Skeletal muscle satellite cell (primary cell): ENCODE measurements at regions not wholly inside any gene's neighbourhood (a gene's known extent, or its start where the extent isn't known, plus 50 kb on each side); places are given as distances from the start of the nearest gene placed in this dataset.
A peak's percentile ranks its signal among the peaks of the same experiment; 100 is the strongest.
"Not testable (repeated sequence)": the region's sequence is repeated elsewhere in the genome, so short reads cannot be mapped to it uniquely, and the experiment has no call there.

Source experiments
- H3K27me3 ChIP-seq: 2 replicates; pipeline ENCODE4 v1.7.0; 2013; ENCODE audit warnings: low read length; ENCODE audit not compliant: control insufficient read depth, insufficient read depth
- H3K36me3 ChIP-seq: 2 replicates; pipeline ENCODE4 v1.7.0; 2013; ENCODE audit warnings: mild to moderate bottlenecking, control low read depth, low read length; ENCODE audit not compliant: insufficient read depth
- H3K4me1 ChIP-seq: 2 replicates; pipeline ENCODE4 v1.7.0; 2013; ENCODE audit warnings: low read length; ENCODE audit not compliant: control insufficient read depth, insufficient read depth
- H3K4me2 ChIP-seq: 2 replicates; pipeline ENCODE4 v1.7.0; 2013; ENCODE audit warnings: mild to moderate bottlenecking, low read length
- H3K4me3 ChIP-seq: 2 replicates; pipeline ENCODE4 v1.7.0; 2013; ENCODE audit warnings: low read length
- H3K9ac ChIP-seq: 2 replicates; pipeline ENCODE4 v1.7.0; 2013; ENCODE audit warnings: mild to moderate bottlenecking, low read depth, low read length, moderate library complexity
- H3K9me3 ChIP-seq: replicated peaks from 2 replicates; pipeline ENCODE4 v1.7.0; 2013; ENCODE audit warnings: mild to moderate bottlenecking, control low read depth, low read length

- Histone ChIP-seq H3K4me1 (no peaks in the 10 kb centered on the region), H3K4me3 (no peak overlapping the region), H3K4me2 (no peak overlapping the region), H3K36me3 (no peaks in the 10 kb centered on the region), H3K27me3 (no peaks in the 10 kb centered on the region), H3K9ac (no peak overlapping the region), H3K9me3 (no peaks in the 10 kb centered on the region)
Observed at GRCh38 chrX:84729809-84730208, 227.6 kb upstream of the HDX start.

DNA sequence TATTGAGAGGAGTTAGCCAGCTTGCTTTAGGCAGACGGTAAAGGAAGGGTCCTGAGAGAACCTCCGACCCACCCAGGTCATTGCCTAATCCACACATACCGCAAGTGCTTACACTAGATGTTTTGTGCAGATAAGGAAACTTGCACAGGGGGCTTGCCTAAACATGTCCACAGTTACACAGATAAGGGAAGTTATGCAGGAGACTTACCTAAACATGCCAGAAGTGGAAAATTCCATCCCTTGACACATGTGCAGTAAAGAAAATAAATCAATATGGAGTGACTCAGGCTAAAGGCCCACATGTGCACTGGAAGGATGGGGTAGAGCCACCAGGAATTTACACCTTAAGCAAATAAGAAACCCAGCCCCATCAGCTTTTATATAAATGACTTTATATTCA lies 232.8 kb upstream of the HDX start:
- Histone ChIP-seq H3K4me3 (no peak overlapping the region), H3K4me2 (no peak overlapping the region), H3K9me3 (no peaks in the 10 kb centered on the region), H3K27me3 (no peaks in the 10 kb centered on the region), H3K4me1 (peaks cover 17% of the 10 kb centered on the region), H3K36me3 (no peaks in the 10 kb centered on the region), H3K9ac (no peak overlapping the region)

GRCh38 chrX:84737471-84737871 lies 235.2 kb upstream of the HDX start:
- Histone ChIP-seq H3K9me3 (no peaks in the 10 kb centered on the region), H3K9ac (peak overlapping the region; percentile 20), H3K4me3 (peak overlapping the region; percentile 24), H3K4me2 (peak overlapping the region; percentile 58), H3K4me1 (peaks cover 17% of the 10 kb centered on the region), H3K36me3 (no peaks in the 10 kb centered on the region), H3K27me3 (no peaks in the 10 kb centered on the region)

DNA sequence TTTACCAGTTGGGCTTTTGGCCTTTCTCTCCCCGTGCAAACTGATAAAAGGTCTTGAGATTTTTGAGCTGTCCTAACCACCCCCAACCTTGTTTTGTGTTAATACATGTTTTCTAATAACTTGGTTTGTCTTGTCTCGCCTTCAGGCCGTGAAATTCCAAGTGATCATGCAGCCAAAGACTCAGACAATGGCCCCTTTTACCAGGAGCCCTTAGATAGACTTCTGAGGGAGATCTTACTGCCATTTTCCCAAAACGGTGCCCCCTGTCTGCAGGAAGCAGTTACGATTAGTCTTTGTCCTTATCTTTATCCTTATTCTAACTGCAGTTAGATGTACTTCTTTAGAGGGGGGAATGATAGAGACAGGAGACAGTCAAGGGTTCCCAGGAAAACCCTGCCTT lies 245.3 kb upstream of the HDX start:
- Histone ChIP-seq H3K4me3 (no peak overlapping the region), H3K27me3 (no peaks in the 10 kb centered on the region), H3K36me3 (no peaks in the 10 kb centered on the region), H3K4me1 (no peaks in the 10 kb centered on the region), H3K9me3 (no peaks in the 10 kb centered on the region), H3K9ac (no peak overlapping the region), H3K4me2 (no peak overlapping the region)

- Histone ChIP-seq H3K9me3 (no peaks in the 10 kb centered on the region), H3K9ac (no peak overlapping the region), H3K27me3 (no peaks in the 10 kb centered on the region), H3K4me2 (no peak overlapping the region), H3K4me3 (no peak overlapping the region), H3K36me3 (no peaks in the 10 kb centered on the region), H3K4me1 (no peaks in the 10 kb centered on the region)
Observed at GRCh38 chrX:84748965-84749656, 246.9 kb upstream of the HDX start.

- Histone ChIP-seq H3K4me3 (no peak overlapping the region), H3K4me1 (no peaks in the 10 kb centered on the region), H3K9me3 (no peaks in the 10 kb centered on the region), H3K27me3 (no peaks in the 10 kb centered on the region), H3K36me3 (no peaks in the 10 kb centered on the region), H3K4me2 (no peak overlapping the region), H3K9ac (no peak overlapping the region)
Observed at GRCh38 chrX:84760560-84760959, 243.1 kb upstream of the APOOL start.

DNA sequence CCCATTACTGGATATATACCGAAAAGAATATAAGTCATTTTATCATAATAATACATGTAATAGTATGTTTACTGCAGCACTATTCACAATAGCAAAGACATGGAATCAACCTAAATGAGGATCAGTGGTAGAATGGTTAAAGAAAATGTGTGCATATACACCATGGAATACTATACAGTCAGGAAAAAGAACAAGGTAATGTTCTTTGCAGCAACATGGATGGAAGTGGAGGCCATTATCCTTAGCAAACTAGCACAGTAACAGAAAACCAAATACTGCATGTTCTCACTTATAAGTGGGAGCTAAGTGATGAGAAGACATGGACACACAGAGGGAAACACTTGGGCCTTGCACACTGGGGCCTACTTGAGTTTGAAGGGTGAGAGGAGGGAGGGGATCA lies 207.4 kb upstream of the APOOL start:
- no peak overlapping the region for H3K9ac ChIP-seq
- no peak overlapping the region for H3K4me2 ChIP-seq
- no peak overlapping the region for H3K4me3 ChIP-seq
- no peaks in the 10 kb centered on the region for H3K27me3 ChIP-seq
- H3K36me3 ChIP-seq = no peaks in the 10 kb centered on the region
- no peaks in the 10 kb centered on the region for H3K4me1 ChIP-seq
- no peaks in the 10 kb centered on the region for H3K9me3 ChIP-seq

GRCh38 chrX:84830836-84831235 lies 172.8 kb upstream of the APOOL start:
- Histone ChIP-seq H3K4me2 (no peak overlapping the region), H3K9me3 (no peaks in the 10 kb centered on the region), H3K4me1 (no peaks in the 10 kb centered on the region), H3K9ac (no peak overlapping the region), H3K36me3 (no peaks in the 10 kb centered on the region), H3K27me3 (no peaks in the 10 kb centered on the region), H3K4me3 (no peak overlapping the region)

DNA sequence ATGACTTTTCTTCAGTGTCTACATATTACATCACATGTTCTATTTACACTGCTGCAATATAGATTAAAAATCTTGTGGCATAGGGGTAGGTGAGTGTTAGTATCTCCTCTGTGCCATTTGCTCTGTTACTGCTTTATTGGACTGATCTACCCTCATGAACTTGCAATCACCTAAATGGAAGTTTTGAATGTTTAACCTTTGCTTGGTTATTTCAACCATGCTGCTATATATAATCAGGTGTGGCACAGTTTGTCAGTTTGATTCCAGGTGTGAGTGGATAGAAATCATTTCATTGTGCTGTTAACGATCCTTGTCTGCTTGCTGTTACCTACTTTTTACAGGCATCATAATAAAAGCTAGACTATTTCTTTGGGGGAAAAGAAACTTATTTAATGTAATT lies 157.1 kb upstream of the APOOL start:
- H3K36me3 ChIP-seq, H3K27me3 ChIP-seq, H3K4me3 ChIP-seq, H3K4me1 ChIP-seq, H3K4me2 ChIP-seq, H3K9me3 ChIP-seq, H3K9ac ChIP-seq: not testable (repeated sequence)

GRCh38 chrX:84851183-84851582 lies 152.5 kb upstream of the APOOL start:
- not testable (repeated sequence) for H3K4me3 ChIP-seq, H3K4me1 ChIP-seq, H3K9me3 ChIP-seq, H3K27me3 ChIP-seq, H3K4me2 ChIP-seq, H3K36me3 ChIP-seq, H3K9ac ChIP-seq

DNA sequence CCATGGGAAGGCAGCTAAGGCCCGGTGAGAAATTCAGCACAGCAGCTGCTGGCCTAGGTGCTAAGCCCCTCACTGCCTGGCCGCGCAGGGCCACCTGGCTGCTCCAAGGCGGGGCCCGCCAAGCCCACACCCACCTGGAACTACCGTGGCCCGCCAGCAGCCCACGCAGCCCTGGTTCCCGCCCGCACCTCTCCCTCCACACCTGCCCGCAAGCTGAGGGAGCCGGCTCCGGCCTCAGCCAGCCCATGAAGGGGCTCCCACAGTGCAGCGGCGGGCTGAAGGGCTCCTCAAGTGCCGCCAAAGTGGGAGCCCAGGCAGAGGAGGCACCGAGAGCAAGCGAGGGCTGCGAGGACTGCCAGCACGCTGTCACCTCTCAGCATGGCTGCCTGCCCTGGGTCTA lies 146.9 kb upstream of the APOOL start:
- H3K27me3 ChIP-seq, H3K4me2 ChIP-seq, H3K36me3 ChIP-seq, H3K9ac ChIP-seq, H3K9me3 ChIP-seq, H3K4me3 ChIP-seq, H3K4me1 ChIP-seq: not testable (repeated sequence)

- H3K9ac ChIP-seq, H3K4me1 ChIP-seq, H3K9me3 ChIP-seq, H3K36me3 ChIP-seq, H3K4me3 ChIP-seq, H3K4me2 ChIP-seq, H3K27me3 ChIP-seq: not testable (repeated sequence)
Observed at GRCh38 chrX:84858771-84859170, 144.9 kb upstream of the APOOL start.
